ENCODE measurements at regions not wholly inside any gene's neighbourhood (a gene's known extent, or its start where the extent isn't known, plus 50 kb on each side); places are given as distances from the start of the nearest gene placed in this dataset.

DNA sequence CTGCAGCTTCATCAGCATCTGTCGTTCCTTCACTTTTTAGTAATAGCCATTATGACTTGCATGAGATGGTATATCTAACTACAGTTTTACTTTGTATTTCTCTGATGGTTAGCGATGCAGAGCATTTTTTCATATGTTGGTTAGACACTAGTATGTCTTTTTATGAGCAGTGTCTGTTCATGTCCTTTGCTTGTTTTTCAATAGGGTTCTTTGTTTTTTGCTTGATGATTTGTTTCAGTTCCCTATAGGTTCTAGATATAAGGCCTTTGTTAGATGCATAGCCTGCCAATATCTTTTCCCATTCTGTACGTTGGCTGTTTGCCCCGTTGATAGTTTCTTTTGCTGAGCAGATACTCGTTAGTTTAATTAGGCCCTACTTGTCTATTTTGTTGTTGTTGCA, 487.2 kb upstream of the BCHE start:
- H3K27ac ChIP-seq (ENCODE audit: low read length), result no peak overlapping the region
- no peak for DNase-seq
- H3K4me1 ChIP-seq (ENCODE audit: insufficient read depth, low read length), result no peaks in the 10 kb centered on the region
- no peaks in the 10 kb centered on the region for H3K79me2 ChIP-seq (ENCODE audit: low read length)
- ATAC-seq, result no peak
- H3K4me2 ChIP-seq (ENCODE audit: low read length), result no peak overlapping the region
- no peak overlapping the region for H3K4me3 ChIP-seq (ENCODE audit: low read length)
- no peaks in the 10 kb centered on the region for H3K9me2 ChIP-seq (replicated peaks; ENCODE audit: low read length)
- POLR2A ChIA-PET (ENCODE audit: unreplicated experiment), result no interaction called here
- H3K9ac ChIP-seq (ENCODE audit: low read length), result no peak overlapping the region
- intact Hi-C loops (cut with micrococcal nuclease), result no loop called here
- CTCF ChIA-PET, result no interaction called here
- no TSS peak for BruUV-seq (replicated peaks)
- no peaks in the 10 kb centered on the region for H4K20me1 ChIP-seq (ENCODE audit: low read length)
- H3F3A ChIP-seq (ENCODE audit: low read length, unreplicated experiment), result no peaks in the 10 kb centered on the region
- TF ChIP-seq EZH2phosphoT487 (IDR thresholded peaks at IDR 0.05; ENCODE audit: borderline replicate concordance, low read length) (no peak), EZH2 (IDR thresholded peaks at IDR 0.05; ENCODE audit: low read length, unreplicated experiment) (no peak)
- TF ChIP-seq, protein P1, sequence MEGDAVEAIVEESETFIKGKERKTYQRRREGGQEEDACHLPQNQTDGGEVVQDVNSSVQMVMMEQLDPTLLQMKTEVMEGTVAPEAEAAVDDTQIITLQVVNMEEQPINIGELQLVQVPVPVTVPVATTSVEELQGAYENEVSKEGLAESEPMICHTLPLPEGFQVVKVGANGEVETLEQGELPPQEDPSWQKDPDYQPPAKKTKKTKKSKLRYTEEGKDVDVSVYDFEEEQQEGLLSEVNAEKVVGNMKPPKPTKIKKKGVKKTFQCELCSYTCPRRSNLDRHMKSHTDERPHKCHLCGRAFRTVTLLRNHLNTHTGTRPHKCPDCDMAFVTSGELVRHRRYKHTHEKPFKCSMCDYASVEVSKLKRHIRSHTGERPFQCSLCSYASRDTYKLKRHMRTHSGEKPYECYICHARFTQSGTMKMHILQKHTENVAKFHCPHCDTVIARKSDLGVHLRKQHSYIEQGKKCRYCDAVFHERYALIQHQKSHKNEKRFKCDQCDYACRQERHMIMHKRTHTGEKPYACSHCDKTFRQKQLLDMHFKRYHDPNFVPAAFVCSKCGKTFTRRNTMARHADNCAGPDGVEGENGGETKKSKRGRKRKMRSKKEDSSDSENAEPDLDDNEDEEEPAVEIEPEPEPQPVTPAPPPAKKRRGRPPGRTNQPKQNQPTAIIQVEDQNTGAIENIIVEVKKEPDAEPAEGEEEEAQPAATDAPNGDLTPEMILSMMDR (conservative IDR thresholded peaks at IDR 0.05; ENCODE audit: low read depth, low read length), result no peak
- H2AFZ ChIP-seq (ENCODE audit: low read length), result no peak overlapping the region
- H3K9me3 ChIP-seq (ENCODE audit: low read length), result no peaks in the 10 kb centered on the region
- H3K36me3 ChIP-seq (ENCODE audit: low read depth, low read length), result no peaks in the 10 kb centered on the region
- no peaks in the 10 kb centered on the region for H3K27me3 ChIP-seq (ENCODE audit: low read length)

DNA sequence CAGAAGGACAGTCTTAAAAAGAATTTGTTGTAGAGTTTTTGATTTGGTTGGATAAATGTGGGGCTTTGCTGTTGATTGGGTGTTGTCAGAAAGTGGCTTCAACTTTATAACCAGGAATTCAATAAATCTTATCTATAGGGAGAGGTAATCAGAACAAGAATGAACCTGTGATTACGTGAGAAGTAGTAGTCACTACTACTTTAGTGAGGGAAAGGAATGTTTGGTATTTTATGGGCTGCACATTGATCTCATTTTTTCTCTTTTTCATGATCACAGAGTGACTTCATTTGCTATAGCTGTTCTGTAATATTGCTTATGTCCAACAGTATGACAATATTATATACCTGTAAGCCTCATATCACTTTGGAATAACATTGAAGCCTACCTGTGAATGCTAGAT, 485.2 kb upstream of the BCHE start:
- no TSS peak for BruUV-seq (replicated peaks)

DNA sequence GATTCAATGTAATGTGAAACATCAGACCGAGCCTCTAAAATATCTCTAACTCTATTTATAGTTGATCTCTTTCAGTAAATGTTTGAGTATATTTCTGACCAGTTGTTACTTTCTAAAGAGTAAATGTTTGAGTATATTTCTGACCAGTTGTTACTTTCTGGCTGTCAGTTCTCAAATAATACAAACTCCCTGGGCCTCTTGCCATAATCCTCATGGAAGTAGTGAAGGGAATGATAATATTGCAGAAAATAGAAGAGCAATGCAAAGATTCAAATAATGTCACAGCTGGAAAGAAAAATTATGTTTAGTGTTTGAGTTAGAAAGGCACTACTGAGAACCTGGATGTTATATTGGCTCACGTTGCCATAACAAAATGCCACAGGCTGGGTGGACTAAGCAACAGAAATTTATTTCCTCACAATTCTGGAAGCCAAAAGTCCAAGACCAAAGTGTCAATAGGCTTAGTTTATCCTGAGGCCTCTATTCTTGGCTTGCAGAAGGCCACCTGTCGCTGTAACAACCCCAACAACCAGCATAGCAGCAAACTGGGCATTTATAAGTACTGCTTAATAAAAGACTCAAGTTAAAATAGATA, 470.6 kb upstream of the BCHE start:
- Histone ChIP-seq H3K27me3 (ENCODE audit: low read length) (no peaks in the 10 kb centered on the region), H3F3A (ENCODE audit: low read length, unreplicated experiment) (peaks cover 5% of the 10 kb centered on the region), H3K27ac (ENCODE audit: low read length) (no peak overlapping the region), H3K4me1 (ENCODE audit: insufficient read depth, low read length) (peaks cover 21% of the 10 kb centered on the region), H3K36me3 (ENCODE audit: low read depth, low read length) (no peaks in the 10 kb centered on the region), H3K9me2 (replicated peaks; ENCODE audit: low read length) (no peaks in the 10 kb centered on the region), H2AFZ (ENCODE audit: low read length) (no peak overlapping the region), H3K4me3 (ENCODE audit: low read length) (no peak overlapping the region), H3K9ac (ENCODE audit: low read length) (no peak overlapping the region), H3K4me2 (ENCODE audit: low read length) (no peak overlapping the region), H3K9me3 (ENCODE audit: low read length) (no peaks in the 10 kb centered on the region), H3K79me2 (ENCODE audit: low read length) (no peaks in the 10 kb centered on the region), H4K20me1 (ENCODE audit: low read length) (no peaks in the 10 kb centered on the region)
- intact Hi-C loops (cut with micrococcal nuclease), result loop anchor here (10.0 kb wide), 2 partner anchors 157 to 293 kb away; no protein-coding TSS in a partner anchor
- TF ChIP-seq EZH2phosphoT487 (IDR thresholded peaks at IDR 0.05; ENCODE audit: borderline replicate concordance, low read length) (no peak), EZH2 (IDR thresholded peaks at IDR 0.05; ENCODE audit: low read length, unreplicated experiment) (no peak)
- TF ChIP-seq, protein P1 (conservative IDR thresholded peaks at IDR 0.05; ENCODE audit: low read depth, low read length), result no peak
- no peak for ATAC-seq
- BruUV-seq (replicated peaks), result no TSS peak
- ChIA-PET POLR2A (ENCODE audit: unreplicated experiment) (no interaction called here), CTCF (no interaction called here)
- no peak for DNase-seq

More for the DNA sequence above, 485.2 kb upstream of the BCHE start:
- Histone ChIP-seq H4K20me1 (ENCODE audit: low read length) (no peaks in the 10 kb centered on the region), H3K36me3 (ENCODE audit: low read depth, low read length) (no peaks in the 10 kb centered on the region), H3F3A (ENCODE audit: low read length, unreplicated experiment) (no peaks in the 10 kb centered on the region), H3K4me2 (ENCODE audit: low read length) (no peak overlapping the region), H3K27ac (ENCODE audit: low read length) (no peak overlapping the region), H3K4me3 (ENCODE audit: low read length) (no peak overlapping the region), H2AFZ (ENCODE audit: low read length) (no peak overlapping the region), H3K4me1 (ENCODE audit: insufficient read depth, low read length) (no peaks in the 10 kb centered on the region), H3K79me2 (ENCODE audit: low read length) (no peaks in the 10 kb centered on the region), H3K9me3 (ENCODE audit: low read length) (no peaks in the 10 kb centered on the region), H3K27me3 (ENCODE audit: low read length) (no peaks in the 10 kb centered on the region), H3K9me2 (replicated peaks; ENCODE audit: low read length) (no peaks in the 10 kb centered on the region), H3K9ac (ENCODE audit: low read length) (no peak overlapping the region)
- POLR2A ChIA-PET (ENCODE audit: unreplicated experiment), result no interaction called here
- ATAC-seq (no peak), DNase-seq (no peak)
- intact Hi-C loops (cut with micrococcal nuclease), result no loop called here
- CTCF ChIA-PET, result no interaction called here
- TF ChIP-seq EZH2 (IDR thresholded peaks at IDR 0.05; ENCODE audit: low read length, unreplicated experiment), result no peak
- no peak for TF ChIP-seq EZH2phosphoT487 (IDR thresholded peaks at IDR 0.05; ENCODE audit: borderline replicate concordance, low read length)
- TF ChIP-seq, protein P1 (conservative IDR thresholded peaks at IDR 0.05; ENCODE audit: low read depth, low read length), result no peak
